Neural crest cell (in vitro differentiated cells): ENCODE measurements at regions not wholly inside any gene's neighbourhood (a gene's known extent, or its start where the extent isn't known, plus 50 kb on each side); places are given as distances from the start of the nearest gene placed in this dataset.
"Not testable (repeated sequence)": the region's sequence is repeated elsewhere in the genome, so short reads cannot be mapped to it uniquely, and the experiment has no call there.

Experiments
- DNase-seq: peaks from one replicate; pipeline ENCODE4 v3.0.0; 2021; ENCODE audit warnings: low read depth, mixed read lengths, low spot score
- H3K27ac Mint-ChIP-seq: one replicate; pipeline ENCODE4 v1.8.0; 2021; ENCODE audit warnings: mild to moderate bottlenecking, mixed read lengths; ENCODE audit not compliant: unreplicated experiment
- H3K27me3 Mint-ChIP-seq: 2 replicates; pipeline ENCODE4 v1.8.0; 2021; ENCODE audit warnings: low read depth, mild to moderate bottlenecking, mixed read lengths
- H3K36me3 Mint-ChIP-seq: 2 replicates; pipeline ENCODE4 v1.8.0; 2021; ENCODE audit warnings: low read depth, mild to moderate bottlenecking, mixed read lengths
- H3K4me1 Mint-ChIP-seq: 2 replicates; pipeline ENCODE4 v1.8.0; 2021; ENCODE audit warnings: mixed read lengths
- H3K4me3 Mint-ChIP-seq: one replicate; pipeline ENCODE4 v1.8.0; 2021; ENCODE audit warnings: mild to moderate bottlenecking, mixed read lengths
- H3K9me3 Mint-ChIP-seq: 2 replicates; pipeline ENCODE4 v1.8.0; 2021; ENCODE audit warnings: mixed read lengths
- CTCF ChIP-seq: fragments of 200-600 bp; sonication (generic); conservative IDR thresholded peaks from 2 replicates; pipeline ENCODE4 v1.5.0; 2021; ENCODE audit warnings: antibody characterized with exemption, mild to moderate bottlenecking

GRCh38 chrX:76774912-76775311, 347.4 kb downstream of the MAGEE1 start:
- Mint-ChIP-seq H3K36me3 (peaks cover 12% of the 10 kb centered on the region), H3K9me3 (peaks cover 25% of the 10 kb centered on the region)
- H3K27ac Mint-ChIP-seq, H3K4me3 Mint-ChIP-seq, H3K4me1 Mint-ChIP-seq, DNase-seq, H3K27me3 Mint-ChIP-seq: not testable (repeated sequence)

- Mint-ChIP-seq H3K36me3 (peaks cover 4% of the 10 kb centered on the region), H3K27me3 (no peaks in the 10 kb centered on the region), H3K9me3 (peaks cover 3% of the 10 kb centered on the region), H3K27ac (no peak overlapping the region), H3K4me1 (no peaks in the 10 kb centered on the region), H3K4me3 (no peak overlapping the region)
- no peak for TF ChIP-seq CTCF
- no peak for DNase-seq
Observed at GRCh38 chrX:76796311-76796710, 368.8 kb downstream of the MAGEE1 start.

GRCh38 chrX:76802708-76803107, 375.2 kb downstream of the MAGEE1 start:
- Mint-ChIP-seq H3K4me1 (no peaks in the 10 kb centered on the region), H3K27ac (no peak overlapping the region), H3K9me3 (peaks cover 10% of the 10 kb centered on the region), H3K4me3 (no peak overlapping the region), H3K36me3 (peaks cover 2% of the 10 kb centered on the region), H3K27me3 (no peaks in the 10 kb centered on the region)
- DNase-seq = no peak
- no peak for TF ChIP-seq CTCF

- DNase-seq = no peak
- no peaks in the 10 kb centered on the region for H3K27me3 Mint-ChIP-seq
- H3K4me1 Mint-ChIP-seq = no peaks in the 10 kb centered on the region
- no peak overlapping the region for H3K27ac Mint-ChIP-seq
- TF ChIP-seq CTCF = no peak
- no peak overlapping the region for H3K4me3 Mint-ChIP-seq
- peaks cover 6% of the 10 kb centered on the region for H3K9me3 Mint-ChIP-seq
- no peaks in the 10 kb centered on the region for H3K36me3 Mint-ChIP-seq
Observed at GRCh38 chrX:76815754-76816153, 388.2 kb downstream of the MAGEE1 start.

- not testable (repeated sequence) for DNase-seq, H3K36me3 Mint-ChIP-seq, H3K9me3 Mint-ChIP-seq, H3K4me1 Mint-ChIP-seq, H3K27ac Mint-ChIP-seq, H3K27me3 Mint-ChIP-seq, H3K4me3 Mint-ChIP-seq
Observed at GRCh38 chrX:76817279-76817678, 389.8 kb downstream of the MAGEE1 start.

- TF ChIP-seq CTCF = no peak
- Mint-ChIP-seq H3K9me3 (peaks cover 2% of the 10 kb centered on the region), H3K4me3 (no peak overlapping the region), H3K4me1 (no peaks in the 10 kb centered on the region), H3K27ac (no peak overlapping the region), H3K36me3 (no peaks in the 10 kb centered on the region), H3K27me3 (no peaks in the 10 kb centered on the region)
- no peak for DNase-seq
Observed at GRCh38 chrX:76821276-76821675, 393.8 kb downstream of the MAGEE1 start.

- Mint-ChIP-seq H3K4me1 (no peaks in the 10 kb centered on the region), H3K36me3 (peaks cover 2% of the 10 kb centered on the region), H3K4me3 (no peak overlapping the region), H3K27ac (no peak overlapping the region), H3K9me3 (peaks cover 2% of the 10 kb centered on the region), H3K27me3 (no peaks in the 10 kb centered on the region)
- DNase-seq = no peak
- TF ChIP-seq CTCF = no peak
Observed at GRCh38 chrX:76827672-76828071, 400.2 kb downstream of the MAGEE1 start.

- peak overlapping the region; percentile 90 for H3K27ac Mint-ChIP-seq
- H3K9me3 Mint-ChIP-seq = peaks cover 14% of the 10 kb centered on the region
- H3K27me3 Mint-ChIP-seq, H3K4me3 Mint-ChIP-seq, H3K4me1 Mint-ChIP-seq: not testable (repeated sequence)
- peaks cover 23% of the 10 kb centered on the region for H3K36me3 Mint-ChIP-seq
- peak; percentile 17 for DNase-seq
Observed at GRCh38 chrX:76840902-76841301, 413.4 kb downstream of the MAGEE1 start.
